OCI-LY7 (cell line): ENCODE measurements at regions not wholly inside any gene's neighbourhood (a gene's known extent, or its start where the extent isn't known, plus 50 kb on each side); places are given as distances from the start of the nearest gene placed in this dataset.
"Not testable (repeated sequence)": the region's sequence is repeated elsewhere in the genome, so short reads cannot be mapped to it uniquely, and the experiment has no call there.

Source experiments
- BruUV-seq: library from RNA; stranded (reverse); fragments of 400-500 nt; replicated peaks from 2 replicates; lab custom pipeline; 2021; lab: Mats Ljungman, UMichigan
- CTCF ChIA-PET: fragments of 300-600 bp; sonication (Branson Sonifier 250); formaldehyde crosslinking; loops from one replicate; lab custom pipeline; 2022; ENCODE audit warnings: antibody characterized with exemption; ENCODE audit not compliant: unreplicated experiment; lab: Charles Lee
- POLR2A ChIA-PET: fragments of 300-600 bp; sonication (Branson Sonifier 250); formaldehyde crosslinking; loops from one replicate; lab custom pipeline; 2022; ENCODE audit warnings: antibody characterized with exemption; lab: Charles Lee
- DNase-seq: peaks from one replicate; pipeline ENCODE4 v3.0.0-alpha.2; 2015; ENCODE audit warnings: low spot score
- H2AFZ ChIP-seq: fragments of 200-600 bp; sonication (generic), shearing (Covaris generic); 2 replicates; pipeline ENCODE4 v1.6.1; 2014; ENCODE audit warnings: mild to moderate bottlenecking, antibody characterized with exemption, low read length, moderate library complexity
- H3K27ac ChIP-seq: fragments of 200-600 bp; sonication (generic); 2 replicates; pipeline ENCODE4 v1.5.1; 2014; ENCODE audit warnings: mixed run types, low read depth, mild to moderate bottlenecking, moderate library complexity, low read length, inconsistent platforms; ENCODE audit not compliant: poor library complexity, severe bottlenecking
- H3K36me3 ChIP-seq: fragments of 200-600 bp; sonication (generic); 2 replicates; pipeline ENCODE4 v1.6.1; 2014; ENCODE audit warnings: mild to moderate bottlenecking, antibody characterized with exemption, low read length, moderate library complexity, mixed read lengths; ENCODE audit not compliant: insufficient read depth
- H3K4me1 ChIP-seq: fragments of 200-600 bp; sonication (generic); 2 replicates; pipeline ENCODE4 v1.5.1; 2014; ENCODE audit warnings: mild to moderate bottlenecking, low read length; ENCODE audit not compliant: insufficient read depth, poor library complexity, severe bottlenecking
- H3K4me2 ChIP-seq: fragments of 200-600 bp; sonication (generic); 2 replicates; pipeline ENCODE4 v1.6.1; 2014; ENCODE audit warnings: mild to moderate bottlenecking, low read length
- H3K4me3 ChIP-seq: fragments of 200-600 bp; sonication (generic); 2 replicates; pipeline ENCODE4 v1.5.1; 2014; ENCODE audit warnings: mild to moderate bottlenecking, low read depth, low read length; ENCODE audit not compliant: poor library complexity, severe bottlenecking
- H3K79me2 ChIP-seq: fragments of 200-600 bp; sonication (generic); 2 replicates; pipeline ENCODE4 v1.6.1; 2016; ENCODE audit warnings: low read depth, mild to moderate bottlenecking, low read length, moderate library complexity, mixed read lengths; ENCODE audit not compliant: insufficient read depth
- H3K9me2 ChIP-seq: fragments of 200-600 bp; sonication (generic); 2 replicates; pipeline ENCODE4 v1.6.1; 2016; ENCODE audit warnings: mild to moderate bottlenecking, low read length, mixed read lengths; ENCODE audit not compliant: insufficient read depth
- H3K9me3 ChIP-seq: fragments of 200-600 bp; sonication (generic); 2 replicates; pipeline ENCODE4 v1.6.1; 2014; ENCODE audit warnings: mild to moderate bottlenecking, mixed run types, low read length, mixed read lengths
- H4K20me1 ChIP-seq: fragments of 200-600 bp; sonication (generic); 2 replicates; pipeline ENCODE4 v1.6.1; 2014; ENCODE audit warnings: mild to moderate bottlenecking, antibody characterized with exemption, low read length, moderate library complexity, mixed read lengths; ENCODE audit not compliant: insufficient read depth
- EZH2phosphoT487 ChIP-seq: fragments of 200-600 bp; sonication (generic); IDR thresholded peaks from 2 replicates; pipeline ENCODE4 v1.6.1; 2018; ENCODE audit warnings: low read depth, borderline replicate concordance, mild to moderate bottlenecking, mixed run types, antibody characterized with exemption, low read length, moderate library complexity, mixed read lengths
- intact Hi-C: fragments of 100-400 bp; cut with micrococcal nuclease; formaldehyde crosslinking; loops from one replicate; pipeline ENCODE4 v1.10.0; 2022; ENCODE audit not compliant: unreplicated experiment
- TF ChIP-seq, protein P1 (sequence below): fragments of 200-600 bp; sonication (generic); conservative IDR thresholded peaks from 2 replicates; pipeline ENCODE4 v1.5.1; 2014; ENCODE audit warnings: mild to moderate bottlenecking, antibody characterized with exemption, low read length, moderate library complexity, mixed read lengths

DNA sequence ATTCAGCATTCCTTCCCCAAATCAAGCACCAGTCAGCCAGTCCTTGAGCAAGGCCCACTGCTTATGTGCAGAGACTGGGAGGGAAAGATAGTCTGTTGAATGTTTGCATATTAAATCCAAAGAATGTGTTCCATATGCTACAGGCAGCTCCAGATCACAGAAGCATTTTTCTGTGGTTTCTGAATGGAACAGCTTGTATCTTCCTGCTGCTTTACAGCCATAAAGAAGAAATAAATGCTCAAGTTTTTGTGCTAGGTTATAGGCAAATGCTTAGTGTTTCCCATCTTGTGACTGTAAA is 310.3 kb downstream of the TRIM36 start:
- POLR2A ChIA-PET = interaction anchor here (0.8 kb wide), 1 partner anchor 45 kb away, joined by 3 read pairs; no protein-coding TSS in a partner anchor
- H2AFZ ChIP-seq = no peak overlapping the region
- TF ChIP-seq EZH2phosphoT487 = no peak
- TF ChIP-seq, protein P1, sequence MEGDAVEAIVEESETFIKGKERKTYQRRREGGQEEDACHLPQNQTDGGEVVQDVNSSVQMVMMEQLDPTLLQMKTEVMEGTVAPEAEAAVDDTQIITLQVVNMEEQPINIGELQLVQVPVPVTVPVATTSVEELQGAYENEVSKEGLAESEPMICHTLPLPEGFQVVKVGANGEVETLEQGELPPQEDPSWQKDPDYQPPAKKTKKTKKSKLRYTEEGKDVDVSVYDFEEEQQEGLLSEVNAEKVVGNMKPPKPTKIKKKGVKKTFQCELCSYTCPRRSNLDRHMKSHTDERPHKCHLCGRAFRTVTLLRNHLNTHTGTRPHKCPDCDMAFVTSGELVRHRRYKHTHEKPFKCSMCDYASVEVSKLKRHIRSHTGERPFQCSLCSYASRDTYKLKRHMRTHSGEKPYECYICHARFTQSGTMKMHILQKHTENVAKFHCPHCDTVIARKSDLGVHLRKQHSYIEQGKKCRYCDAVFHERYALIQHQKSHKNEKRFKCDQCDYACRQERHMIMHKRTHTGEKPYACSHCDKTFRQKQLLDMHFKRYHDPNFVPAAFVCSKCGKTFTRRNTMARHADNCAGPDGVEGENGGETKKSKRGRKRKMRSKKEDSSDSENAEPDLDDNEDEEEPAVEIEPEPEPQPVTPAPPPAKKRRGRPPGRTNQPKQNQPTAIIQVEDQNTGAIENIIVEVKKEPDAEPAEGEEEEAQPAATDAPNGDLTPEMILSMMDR = no peak

DNA sequence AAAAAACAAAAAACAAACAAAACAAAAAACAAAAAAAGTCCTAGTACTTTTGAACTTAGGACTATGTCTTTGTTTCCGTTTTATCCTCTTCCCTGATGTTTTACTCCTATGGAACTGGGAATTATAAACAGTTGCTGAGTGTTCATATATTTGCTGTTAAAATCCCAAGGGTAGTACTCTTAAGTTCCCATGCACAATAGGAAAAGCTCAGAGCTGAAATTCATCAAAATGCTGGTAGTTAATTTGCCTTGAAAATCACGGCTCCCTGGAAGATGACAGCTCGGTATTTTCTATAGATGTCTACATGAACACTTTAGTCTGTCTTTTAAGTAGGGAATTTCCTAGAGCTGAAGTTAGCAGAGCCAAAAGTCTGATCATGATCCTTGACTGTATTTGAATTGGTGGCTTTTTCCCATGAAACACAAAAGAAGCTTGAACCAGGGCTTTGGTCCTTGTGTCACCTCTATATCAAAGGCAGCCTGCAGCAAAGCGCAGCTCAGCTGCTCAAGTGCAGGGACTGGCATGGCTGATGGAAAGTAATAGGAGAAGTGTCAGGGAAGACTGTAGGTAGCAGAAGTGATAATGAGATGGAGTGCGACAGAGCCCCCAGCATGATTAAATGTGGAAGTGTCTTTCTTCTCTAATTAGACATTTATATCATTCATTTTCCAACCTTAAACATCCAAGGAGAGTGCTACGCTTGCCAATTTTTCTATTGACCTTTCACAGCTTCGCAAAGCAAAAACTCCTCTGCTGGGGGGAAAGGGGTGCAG is 310.9 kb downstream of the TRIM36 start:
- TF ChIP-seq, protein P1 = no peak
- no peak for TF ChIP-seq EZH2phosphoT487
- Histone ChIP-seq H2AFZ (no peak overlapping the region), H3K36me3 (no peaks in the 10 kb centered on the region), H3K9me2 (no peaks in the 10 kb centered on the region), H3K4me3 (no peak overlapping the region), H3K9me3 (no peaks in the 10 kb centered on the region), H3K4me2 (no peak overlapping the region), H4K20me1 (no peaks in the 10 kb centered on the region), H3K27ac (no peak overlapping the region), H3K4me1 (no peaks in the 10 kb centered on the region), H3K79me2 (no peaks in the 10 kb centered on the region)
- POLR2A ChIA-PET = interaction anchor here (0.8 kb wide), 1 partner anchor 46 kb away, joined by 3 read pairs; no protein-coding TSS in a partner anchor
- DNase-seq = no peak
- no TSS peak for BruUV-seq
- CTCF ChIA-PET = no interaction called here
- intact Hi-C loops = no loop called here

More for the DNA sequence above, 310.3 kb downstream of the TRIM36 start:
- H4K20me1 ChIP-seq = no peaks in the 10 kb centered on the region
- BruUV-seq = no TSS peak
- no peaks in the 10 kb centered on the region for H3K9me3 ChIP-seq
- H3K27ac ChIP-seq = no peak overlapping the region
- no peak overlapping the region for H3K4me2 ChIP-seq
- intact Hi-C loops = no loop called here
- CTCF ChIA-PET = no interaction called here
- H3K9me2 ChIP-seq = no peaks in the 10 kb centered on the region
- H3K4me3 ChIP-seq = no peak overlapping the region
- DNase-seq = no peak
- no peaks in the 10 kb centered on the region for H3K4me1 ChIP-seq
- H3K36me3 ChIP-seq = no peaks in the 10 kb centered on the region
- no peaks in the 10 kb centered on the region for H3K79me2 ChIP-seq

DNA sequence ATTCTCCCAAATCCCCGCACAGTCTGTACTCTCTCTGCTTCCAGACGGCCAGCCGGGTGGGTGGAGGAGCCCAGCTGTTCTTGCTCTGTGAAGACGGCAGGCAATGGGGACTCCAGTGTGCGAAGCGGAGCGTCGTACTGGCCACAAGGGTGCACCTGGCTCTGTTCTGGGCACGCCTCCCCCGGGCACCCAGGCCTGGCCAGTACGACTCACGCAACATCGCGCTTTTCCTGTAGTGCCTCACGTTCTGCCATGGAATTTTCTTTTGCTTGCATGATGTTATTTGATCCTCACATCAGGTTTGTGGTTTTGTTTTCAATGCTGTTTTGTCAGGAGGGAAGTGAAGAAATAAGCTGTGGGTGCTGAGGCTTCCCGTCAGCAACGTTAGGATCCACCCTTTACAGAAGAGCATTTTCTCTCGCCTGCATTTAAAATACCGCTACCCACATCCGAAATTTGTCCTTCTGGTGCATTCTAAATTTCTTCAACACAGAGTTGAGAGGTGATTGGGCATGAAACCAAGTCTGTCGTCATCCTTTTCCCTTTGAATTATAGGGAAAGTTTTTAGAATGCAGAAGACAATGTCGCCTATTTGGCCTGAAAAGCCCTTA is 311.7 kb downstream of the TRIM36 start:
- H3K4me1 ChIP-seq = no peaks in the 10 kb centered on the region
- H3K79me2 ChIP-seq = no peaks in the 10 kb centered on the region
- ChIA-PET POLR2A (no interaction called here), CTCF (no interaction called here)
- H3K9me2 ChIP-seq = no peaks in the 10 kb centered on the region
- no peak overlapping the region for H2AFZ ChIP-seq
- H3K4me2 ChIP-seq = no peak overlapping the region
- intact Hi-C loops = no loop called here
- H3K27ac ChIP-seq = no peak overlapping the region
- no peak for DNase-seq
- no peak overlapping the region for H3K4me3 ChIP-seq
- no peaks in the 10 kb centered on the region for H3K9me3 ChIP-seq
- BruUV-seq = no TSS peak
- no peaks in the 10 kb centered on the region for H4K20me1 ChIP-seq
- TF ChIP-seq, protein P1 = no peak
- TF ChIP-seq EZH2phosphoT487 = no peak
- H3K36me3 ChIP-seq = no peaks in the 10 kb centered on the region

DNA sequence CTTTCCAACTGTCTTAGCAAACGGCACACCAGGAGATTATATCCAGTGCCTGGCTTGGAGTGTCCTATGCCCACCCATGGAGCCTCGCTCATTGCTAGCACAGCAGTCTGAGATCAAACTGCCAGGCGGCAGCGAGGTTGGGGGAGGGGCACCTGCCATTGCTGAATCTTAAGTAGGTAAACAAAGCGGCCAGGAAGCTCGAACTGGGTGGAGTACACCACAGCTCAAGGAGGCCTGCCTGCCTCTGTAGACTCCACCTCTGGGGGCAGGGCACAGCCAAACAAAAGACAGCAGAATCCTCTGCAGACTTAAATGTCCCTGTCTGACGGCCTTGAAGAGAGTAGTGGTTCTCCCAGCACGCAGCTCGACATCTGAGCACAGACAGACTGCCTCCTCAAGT is 325.0 kb downstream of the TRIM36 start:
- H3K4me1 ChIP-seq, BruUV-seq, H2AFZ ChIP-seq, H3K4me3 ChIP-seq, DNase-seq, CTCF ChIA-PET, intact Hi-C loops, H3K36me3 ChIP-seq, H3K9me2 ChIP-seq, H3K4me2 ChIP-seq, H3K9me3 ChIP-seq, H4K20me1 ChIP-seq, POLR2A ChIA-PET, H3K27ac ChIP-seq, H3K79me2 ChIP-seq: not testable (repeated sequence)
